ENCODE measurements at regions not wholly inside any gene's neighbourhood (a gene's known extent, or its start where the extent isn't known, plus 50 kb on each side); places are given as distances from the start of the nearest gene placed in this dataset.

- TF ChIP-seq CTCF (IDR thresholded peaks at IDR 0.05) (no peak), POLR2AphosphoS5 (IDR thresholded peaks at IDR 0.05) (no peak), POLR2A (IDR thresholded peaks at IDR 0.05) (no peak), EP300 (IDR thresholded peaks at IDR 0.05) (no peak)
Observed at GRCh38 chr10:9296190-9296589, 1241.7 kb downstream of the GATA3 start.
